ENCODE measurements at regions not wholly inside any gene's neighbourhood (a gene's known extent, or its start where the extent isn't known, plus 50 kb on each side); places are given as distances from the start of the nearest gene placed in this dataset.

DNA sequence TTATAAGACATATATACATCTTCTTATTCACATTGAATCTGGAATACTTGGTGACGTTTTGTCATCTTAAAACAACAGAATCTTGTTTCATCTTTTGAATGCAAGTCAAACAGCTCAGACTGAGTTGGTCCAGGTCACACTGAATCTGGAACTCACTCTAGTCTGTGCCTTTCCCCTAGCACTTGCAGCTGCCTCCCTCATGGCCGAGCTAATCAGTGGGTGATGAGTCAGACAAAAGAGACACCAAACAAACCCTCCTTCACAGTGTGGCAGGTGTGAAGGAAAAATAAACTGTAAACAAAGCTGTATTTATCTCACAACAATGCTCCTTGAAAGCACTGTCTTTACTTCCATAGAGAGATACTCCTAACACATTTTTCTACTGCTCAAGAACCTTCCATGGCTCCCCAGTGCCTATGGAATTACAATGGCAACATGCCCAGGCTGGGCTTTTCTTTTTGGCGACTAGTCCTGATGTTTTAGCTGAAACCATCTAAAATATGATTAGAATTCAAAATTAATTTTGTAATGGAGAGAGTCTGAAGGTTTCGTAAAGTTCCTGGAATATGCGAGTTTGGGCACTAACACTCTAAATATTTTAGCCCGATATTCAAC, 140.0 kb downstream of the ZNF365 start:
- TF ChIP-seq, protein P1, sequence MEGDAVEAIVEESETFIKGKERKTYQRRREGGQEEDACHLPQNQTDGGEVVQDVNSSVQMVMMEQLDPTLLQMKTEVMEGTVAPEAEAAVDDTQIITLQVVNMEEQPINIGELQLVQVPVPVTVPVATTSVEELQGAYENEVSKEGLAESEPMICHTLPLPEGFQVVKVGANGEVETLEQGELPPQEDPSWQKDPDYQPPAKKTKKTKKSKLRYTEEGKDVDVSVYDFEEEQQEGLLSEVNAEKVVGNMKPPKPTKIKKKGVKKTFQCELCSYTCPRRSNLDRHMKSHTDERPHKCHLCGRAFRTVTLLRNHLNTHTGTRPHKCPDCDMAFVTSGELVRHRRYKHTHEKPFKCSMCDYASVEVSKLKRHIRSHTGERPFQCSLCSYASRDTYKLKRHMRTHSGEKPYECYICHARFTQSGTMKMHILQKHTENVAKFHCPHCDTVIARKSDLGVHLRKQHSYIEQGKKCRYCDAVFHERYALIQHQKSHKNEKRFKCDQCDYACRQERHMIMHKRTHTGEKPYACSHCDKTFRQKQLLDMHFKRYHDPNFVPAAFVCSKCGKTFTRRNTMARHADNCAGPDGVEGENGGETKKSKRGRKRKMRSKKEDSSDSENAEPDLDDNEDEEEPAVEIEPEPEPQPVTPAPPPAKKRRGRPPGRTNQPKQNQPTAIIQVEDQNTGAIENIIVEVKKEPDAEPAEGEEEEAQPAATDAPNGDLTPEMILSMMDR (IDR thresholded peaks at IDR 0.05) = no peak
- no peak for TF ChIP-seq POLR2A (IDR thresholded peaks at IDR 0.05)

Data from heart left ventricle (tissue), 13 donors.